GM19468 (cell line): ENCODE measurements at regions not wholly inside any gene's neighbourhood (a gene's known extent, or its start where the extent isn't known, plus 50 kb on each side); places are given as distances from the start of the nearest gene placed in this dataset.

ENCODE experiments used
- ATAC-seq: cut with Tn5 transposase; IDR thresholded peaks from one replicate; pipeline ENCODE4 v1.9.1; 2021; ENCODE audit warnings: mild to moderate bottlenecking, moderate library complexity, moderate number of reproducible peaks; ENCODE audit not compliant: unreplicated experiment; ENCODE audit errors: extremely low read depth

DNA sequence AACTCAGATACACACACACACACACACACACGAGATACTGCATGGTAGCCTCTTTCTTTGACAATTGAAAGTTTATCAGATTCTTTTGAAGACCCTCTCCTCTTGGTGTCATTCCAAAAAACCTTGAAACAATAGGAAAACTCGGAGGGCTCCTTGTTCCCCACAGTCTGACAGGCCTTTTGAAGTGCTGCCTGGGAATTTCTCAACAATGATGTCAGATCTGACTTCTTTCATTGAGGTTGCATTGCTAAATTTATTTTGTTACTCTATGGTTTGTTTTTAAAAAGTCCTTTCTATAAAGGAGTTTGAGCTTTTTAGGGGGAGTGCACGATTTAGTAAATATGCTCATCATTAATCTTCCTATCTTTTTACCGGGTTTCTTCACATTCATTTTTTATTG, 583.9 kb downstream of the SEMA5A start:
- ATAC-seq, result no peak

DNA sequence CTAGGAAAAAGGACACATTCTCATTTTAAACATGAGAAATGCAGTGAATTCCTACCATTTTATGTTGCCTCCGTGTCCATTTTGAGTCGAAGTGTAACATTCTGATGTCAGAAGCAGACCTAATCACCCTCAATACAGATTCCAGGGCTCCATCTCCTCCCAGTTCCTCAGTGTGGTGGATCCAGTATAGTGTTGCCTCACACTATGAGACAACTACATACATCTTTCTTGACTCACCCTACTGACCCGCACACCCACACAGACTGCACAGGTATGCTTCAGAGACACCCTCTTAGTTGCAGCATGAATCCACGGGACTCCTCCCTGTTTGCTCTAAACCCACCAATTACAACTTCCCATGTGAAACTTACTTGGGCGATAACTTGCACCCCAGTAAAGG, 564.9 kb downstream of the SEMA5A start:
- no peak for ATAC-seq

DNA sequence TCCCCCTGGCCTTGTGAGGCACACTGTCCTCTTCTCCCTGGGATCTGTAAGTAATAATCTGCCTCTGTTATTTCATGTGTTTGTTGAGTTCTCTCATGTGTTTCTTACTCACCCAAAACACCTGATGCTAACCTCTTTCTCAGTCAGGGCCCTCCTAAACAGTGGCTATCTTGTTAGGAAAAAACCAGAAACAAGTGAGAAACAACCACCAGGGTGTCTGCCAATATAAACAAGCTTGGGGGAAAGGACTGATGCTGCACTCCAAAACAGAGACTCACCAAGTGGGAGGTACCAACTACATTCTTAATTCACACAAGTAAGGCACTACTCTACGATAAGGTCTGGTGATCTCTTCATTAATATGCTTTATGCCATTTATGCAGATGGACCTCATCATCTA, 564.4 kb downstream of the SEMA5A start:
- no peak for ATAC-seq

DNA sequence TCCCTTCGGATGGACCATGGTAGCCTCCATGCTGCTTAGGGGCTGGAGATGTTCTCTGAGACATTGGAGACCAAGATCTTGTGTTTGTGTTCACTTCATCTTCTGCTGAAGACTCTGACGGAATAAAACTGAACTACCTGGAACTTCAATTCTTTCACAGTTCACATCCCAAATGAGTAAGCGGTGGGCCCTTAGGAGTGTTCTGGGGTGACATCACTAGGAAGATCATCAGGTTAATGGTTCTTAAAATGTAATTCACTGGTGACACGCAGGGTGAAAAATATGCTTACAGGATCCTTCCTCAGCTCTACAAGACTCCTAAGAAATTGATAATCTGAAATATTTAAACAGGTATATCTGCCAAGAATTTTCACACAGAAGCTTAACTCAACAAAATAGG, 561.5 kb downstream of the SEMA5A start:
- no peak for ATAC-seq
